ENCODE measurements at regions not wholly inside any gene's neighbourhood (a gene's known extent, or its start where the extent isn't known, plus 50 kb on each side); places are given as distances from the start of the nearest gene placed in this dataset.

DNA sequence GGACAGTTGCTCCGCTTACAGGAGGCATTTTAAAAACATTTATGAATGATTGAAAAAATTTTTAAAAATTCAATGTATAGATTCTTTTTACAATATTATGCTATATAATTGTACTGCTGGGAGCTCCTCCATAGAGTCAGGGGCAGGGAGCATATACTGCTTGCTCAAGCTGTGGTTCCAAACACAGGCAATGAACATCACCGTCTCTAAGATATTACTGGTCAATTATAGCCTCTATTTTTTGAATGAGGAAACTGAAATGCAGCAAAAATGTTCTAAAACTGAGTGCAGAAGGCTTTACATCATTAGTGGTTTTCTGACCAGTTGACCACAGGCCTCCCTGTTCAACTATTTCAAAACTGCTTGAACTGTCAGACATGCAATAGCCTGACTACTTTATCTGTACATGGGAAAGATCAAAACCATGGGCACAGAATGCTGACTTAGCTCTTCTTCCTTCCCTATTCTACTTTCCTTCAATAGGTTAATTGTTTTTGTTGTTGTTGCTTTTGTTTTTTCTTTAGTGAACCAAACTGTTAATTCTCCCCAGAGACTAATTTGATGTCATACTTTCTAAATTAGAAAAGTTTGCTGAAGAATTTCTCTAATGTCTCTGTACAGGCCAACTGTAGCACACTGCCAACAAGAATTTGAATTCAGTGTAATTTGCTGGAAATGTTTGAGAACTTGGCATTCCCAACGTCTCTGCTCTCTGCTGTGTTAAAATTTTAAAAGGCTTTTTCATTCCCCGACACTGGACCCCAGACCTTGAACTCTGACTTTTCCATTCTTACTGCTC, 107.6 kb upstream of the MPDZ start:
- TF ChIP-seq ZNF263 (CRISPR knock-in tag; IDR thresholded peaks at IDR 0.05) = no peak
- TF ChIP-seq, protein P1, sequence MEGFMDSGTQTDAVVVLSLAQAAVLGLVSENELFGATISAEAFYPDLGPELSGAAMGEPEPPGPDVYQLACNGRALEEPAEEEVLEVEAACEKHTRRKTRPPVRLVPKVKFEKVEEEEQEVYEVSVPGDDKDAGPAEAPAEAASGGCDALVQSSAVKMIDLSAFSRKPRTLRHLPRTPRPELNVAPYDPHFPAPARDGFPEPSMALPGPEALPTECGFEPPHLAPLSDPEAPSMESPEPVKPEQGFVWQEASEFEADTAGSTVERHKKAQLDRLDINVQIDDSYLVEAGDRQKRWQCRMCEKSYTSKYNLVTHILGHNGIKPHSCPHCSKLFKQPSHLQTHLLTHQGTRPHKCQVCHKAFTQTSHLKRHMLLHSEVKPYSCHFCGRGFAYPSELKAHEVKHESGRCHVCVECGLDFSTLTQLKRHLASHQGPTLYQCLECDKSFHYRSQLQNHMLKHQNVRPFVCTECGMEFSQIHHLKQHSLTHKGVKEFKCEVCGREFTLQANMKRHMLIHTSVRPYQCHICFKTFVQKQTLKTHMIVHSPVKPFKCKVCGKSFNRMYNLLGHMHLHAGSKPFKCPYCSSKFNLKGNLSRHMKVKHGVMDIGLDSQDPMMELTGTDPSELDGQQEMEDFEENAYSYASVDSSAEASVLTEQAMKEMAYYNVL (CRISPR knock-in tag; IDR thresholded peaks at IDR 0.05; ENCODE audit: borderline replicate concordance) = no peak
- TF ChIP-seq, protein P2, sequence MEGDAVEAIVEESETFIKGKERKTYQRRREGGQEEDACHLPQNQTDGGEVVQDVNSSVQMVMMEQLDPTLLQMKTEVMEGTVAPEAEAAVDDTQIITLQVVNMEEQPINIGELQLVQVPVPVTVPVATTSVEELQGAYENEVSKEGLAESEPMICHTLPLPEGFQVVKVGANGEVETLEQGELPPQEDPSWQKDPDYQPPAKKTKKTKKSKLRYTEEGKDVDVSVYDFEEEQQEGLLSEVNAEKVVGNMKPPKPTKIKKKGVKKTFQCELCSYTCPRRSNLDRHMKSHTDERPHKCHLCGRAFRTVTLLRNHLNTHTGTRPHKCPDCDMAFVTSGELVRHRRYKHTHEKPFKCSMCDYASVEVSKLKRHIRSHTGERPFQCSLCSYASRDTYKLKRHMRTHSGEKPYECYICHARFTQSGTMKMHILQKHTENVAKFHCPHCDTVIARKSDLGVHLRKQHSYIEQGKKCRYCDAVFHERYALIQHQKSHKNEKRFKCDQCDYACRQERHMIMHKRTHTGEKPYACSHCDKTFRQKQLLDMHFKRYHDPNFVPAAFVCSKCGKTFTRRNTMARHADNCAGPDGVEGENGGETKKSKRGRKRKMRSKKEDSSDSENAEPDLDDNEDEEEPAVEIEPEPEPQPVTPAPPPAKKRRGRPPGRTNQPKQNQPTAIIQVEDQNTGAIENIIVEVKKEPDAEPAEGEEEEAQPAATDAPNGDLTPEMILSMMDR (CRISPR knock-in tag; IDR thresholded peaks at IDR 0.05) = no peak
- TF ChIP-seq HES4 (CRISPR knock-in tag; IDR thresholded peaks at IDR 0.05; ENCODE audit: borderline replicate concordance) = no peak
- no peak for TF ChIP-seq TEAD2 (CRISPR knock-in tag; IDR thresholded peaks at IDR 0.05)
- TF ChIP-seq SP1 (IDR thresholded peaks at IDR 0.05) = no peak
- no peak for TF ChIP-seq SP1 (CRISPR knock-in tag; IDR thresholded peaks at IDR 0.05)
- no peak for TF ChIP-seq POLR2A (IDR thresholded peaks at IDR 0.05; ENCODE audit: insufficient read depth in 1 of 2, low read depth in 2 of 2, low read length in 2 of 2)
- TF ChIP-seq MTF1 (CRISPR knock-in tag; IDR thresholded peaks at IDR 0.05) = no peak
- TF ChIP-seq, protein P3, sequence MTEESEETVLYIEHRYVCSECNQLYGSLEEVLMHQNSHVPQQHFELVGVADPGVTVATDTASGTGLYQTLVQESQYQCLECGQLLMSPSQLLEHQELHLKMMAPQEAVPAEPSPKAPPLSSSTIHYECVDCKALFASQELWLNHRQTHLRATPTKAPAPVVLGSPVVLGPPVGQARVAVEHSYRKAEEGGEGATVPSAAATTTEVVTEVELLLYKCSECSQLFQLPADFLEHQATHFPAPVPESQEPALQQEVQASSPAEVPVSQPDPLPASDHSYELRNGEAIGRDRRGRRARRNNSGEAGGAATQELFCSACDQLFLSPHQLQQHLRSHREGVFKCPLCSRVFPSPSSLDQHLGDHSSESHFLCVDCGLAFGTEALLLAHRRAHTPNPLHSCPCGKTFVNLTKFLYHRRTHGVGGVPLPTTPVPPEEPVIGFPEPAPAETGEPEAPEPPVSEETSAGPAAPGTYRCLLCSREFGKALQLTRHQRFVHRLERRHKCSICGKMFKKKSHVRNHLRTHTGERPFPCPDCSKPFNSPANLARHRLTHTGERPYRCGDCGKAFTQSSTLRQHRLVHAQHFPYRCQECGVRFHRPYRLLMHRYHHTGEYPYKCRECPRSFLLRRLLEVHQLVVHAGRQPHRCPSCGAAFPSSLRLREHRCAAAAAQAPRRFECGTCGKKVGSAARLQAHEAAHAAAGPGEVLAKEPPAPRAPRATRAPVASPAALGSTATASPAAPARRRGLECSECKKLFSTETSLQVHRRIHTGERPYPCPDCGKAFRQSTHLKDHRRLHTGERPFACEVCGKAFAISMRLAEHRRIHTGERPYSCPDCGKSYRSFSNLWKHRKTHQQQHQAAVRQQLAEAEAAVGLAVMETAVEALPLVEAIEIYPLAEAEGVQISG (CRISPR knock-in tag; IDR thresholded peaks at IDR 0.05) = no peak
- TF ChIP-seq, protein P4, sequence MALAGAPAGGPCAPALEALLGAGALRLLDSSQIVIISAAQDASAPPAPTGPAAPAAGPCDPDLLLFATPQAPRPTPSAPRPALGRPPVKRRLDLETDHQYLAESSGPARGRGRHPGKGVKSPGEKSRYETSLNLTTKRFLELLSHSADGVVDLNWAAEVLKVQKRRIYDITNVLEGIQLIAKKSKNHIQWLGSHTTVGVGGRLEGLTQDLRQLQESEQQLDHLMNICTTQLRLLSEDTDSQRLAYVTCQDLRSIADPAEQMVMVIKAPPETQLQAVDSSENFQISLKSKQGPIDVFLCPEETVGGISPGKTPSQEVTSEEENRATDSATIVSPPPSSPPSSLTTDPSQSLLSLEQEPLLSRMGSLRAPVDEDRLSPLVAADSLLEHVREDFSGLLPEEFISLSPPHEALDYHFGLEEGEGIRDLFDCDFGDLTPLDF (CRISPR knock-in tag; IDR thresholded peaks at IDR 0.05) = no peak
